ENCODE measurements at regions not wholly inside any gene's neighbourhood (a gene's known extent, or its start where the extent isn't known, plus 50 kb on each side); places are given as distances from the start of the nearest gene placed in this dataset.

DNA sequence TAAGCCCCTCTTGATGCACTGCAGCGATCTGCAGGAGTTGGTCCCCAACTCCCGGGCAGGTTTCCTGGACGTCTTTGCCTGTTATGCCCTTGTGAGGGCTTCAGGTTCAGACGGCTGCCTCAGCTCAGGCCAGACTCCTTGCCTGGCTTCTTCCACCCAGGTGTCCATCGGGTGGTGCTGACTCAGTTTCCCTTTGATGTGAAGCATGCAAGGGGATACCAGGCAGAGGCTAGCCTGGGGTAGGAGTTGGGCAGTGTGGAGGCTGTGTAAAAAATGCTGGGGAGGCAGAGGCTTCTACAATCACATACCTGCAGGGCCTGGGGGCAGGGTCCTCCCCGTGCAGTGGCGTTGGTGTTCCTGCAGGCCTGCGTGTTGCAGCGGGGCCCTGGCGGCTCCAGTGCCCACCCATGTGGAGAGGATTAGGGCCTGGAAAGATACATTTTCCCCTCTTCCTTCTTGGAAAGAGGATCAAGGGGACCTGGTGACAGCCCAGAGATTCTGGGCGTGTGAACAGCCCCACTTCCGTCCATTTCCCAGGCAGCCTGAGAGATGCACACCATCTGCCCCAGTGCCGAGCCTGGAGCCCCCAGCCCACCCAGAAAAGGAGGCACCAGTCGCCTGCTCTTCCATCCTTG lies 338.3 kb downstream of the DYSF start:
- no peak for DNase-seq (ENCODE audit: low read depth in 2 of 2)

DNA sequence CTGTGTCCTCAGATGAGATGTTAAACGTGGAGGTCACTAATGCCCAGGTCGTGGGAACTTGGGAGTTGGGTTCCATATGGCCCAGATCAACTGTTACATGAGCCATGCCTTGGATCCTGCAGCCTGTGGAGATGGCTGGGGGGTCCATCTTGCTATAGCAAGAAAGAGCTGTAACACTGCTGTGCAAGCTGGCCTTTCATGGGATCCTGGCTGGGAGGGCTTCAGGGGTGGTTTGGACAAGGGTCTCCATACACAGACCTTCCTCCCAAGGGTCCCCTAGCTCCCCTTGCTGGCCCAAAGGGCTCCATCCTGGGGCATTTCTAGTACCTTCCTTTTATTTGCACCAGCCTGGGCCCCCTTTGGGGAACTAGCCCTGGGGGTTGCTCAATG lies 337.7 kb downstream of the DYSF start:
- no peak for DNase-seq (ENCODE audit: low read depth in 2 of 2)

DNA sequence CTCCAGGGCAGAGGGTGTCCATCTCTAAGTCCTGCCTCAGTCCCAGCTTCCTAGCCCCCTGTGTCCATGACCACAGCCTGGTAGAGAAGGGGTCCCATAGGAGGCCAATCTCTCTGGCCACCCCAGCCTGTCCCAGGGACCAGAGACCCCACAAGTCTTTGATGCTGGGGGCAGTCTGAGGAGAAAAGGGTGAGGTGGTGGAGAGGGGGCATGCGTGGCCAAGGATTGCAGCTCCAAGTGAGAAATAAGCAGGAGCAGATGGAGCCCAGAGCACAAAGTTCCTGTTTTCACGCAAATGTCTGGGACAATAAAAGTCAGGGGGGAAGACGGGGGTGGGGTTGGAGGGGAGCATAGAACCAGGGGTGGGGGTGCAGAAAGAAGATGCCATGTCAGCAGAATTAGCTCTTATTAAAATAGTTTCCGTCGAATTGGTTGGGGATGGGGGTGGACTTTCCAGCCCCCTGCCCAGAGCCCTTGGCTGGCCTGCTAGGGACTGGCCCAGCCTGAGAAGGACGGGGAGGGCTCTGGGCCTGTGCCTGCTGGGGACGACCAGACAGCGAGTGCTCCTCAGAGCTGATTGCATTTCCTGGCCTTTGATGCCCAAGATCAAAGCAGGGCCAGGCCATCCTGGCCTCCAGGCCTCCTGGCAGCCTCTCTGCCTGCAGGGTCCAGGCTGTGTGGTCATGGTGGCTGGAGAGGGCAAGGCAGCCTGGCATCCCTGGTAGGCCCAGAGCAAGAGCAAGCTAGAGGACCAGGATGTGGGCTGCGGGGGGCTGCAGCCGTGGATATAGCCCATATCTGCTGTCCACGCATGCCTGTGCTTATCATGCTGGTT lies 337.1 kb downstream of the DYSF start:
- DNase-seq (ENCODE audit: low read depth in 2 of 2), result no peak

- no peak for DNase-seq (ENCODE audit: low read depth in 2 of 2)
Observed at GRCh38 chr2:71789556-71790204, 336.3 kb downstream of the DYSF start.

DNA sequence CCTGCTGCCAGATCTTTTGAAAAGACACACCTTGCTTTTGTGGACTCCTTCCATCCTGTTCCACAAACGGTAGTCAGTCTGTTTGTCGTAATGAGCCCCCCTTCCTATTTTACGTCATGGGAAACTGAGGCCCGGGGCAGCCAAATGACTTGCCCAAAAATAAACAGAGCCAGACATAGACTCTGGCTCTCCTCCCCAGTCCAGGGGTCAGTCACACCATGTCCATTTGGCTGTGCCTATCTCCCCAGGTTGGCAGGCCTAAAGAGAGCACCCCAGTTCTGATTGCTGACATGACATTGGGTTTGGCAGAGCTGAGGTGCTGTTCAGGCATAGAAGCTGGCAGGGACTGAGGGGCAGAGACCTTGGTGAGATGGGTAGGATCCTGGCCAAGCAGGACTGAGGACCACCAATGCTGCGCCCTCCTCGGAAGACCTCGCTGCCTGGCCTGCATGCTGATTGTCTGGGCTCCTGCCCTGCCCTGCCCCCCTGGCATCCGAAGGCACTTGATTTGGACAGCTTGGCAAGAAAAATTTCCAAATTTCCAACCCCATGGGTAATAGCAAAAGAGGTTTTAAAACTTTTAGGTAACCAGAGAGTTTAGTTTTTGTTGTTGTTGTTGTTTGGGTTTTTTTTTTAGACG lies 335.4 kb downstream of the DYSF start:
- DNase-seq (ENCODE audit: low read depth in 2 of 2), result no peak

DNA sequence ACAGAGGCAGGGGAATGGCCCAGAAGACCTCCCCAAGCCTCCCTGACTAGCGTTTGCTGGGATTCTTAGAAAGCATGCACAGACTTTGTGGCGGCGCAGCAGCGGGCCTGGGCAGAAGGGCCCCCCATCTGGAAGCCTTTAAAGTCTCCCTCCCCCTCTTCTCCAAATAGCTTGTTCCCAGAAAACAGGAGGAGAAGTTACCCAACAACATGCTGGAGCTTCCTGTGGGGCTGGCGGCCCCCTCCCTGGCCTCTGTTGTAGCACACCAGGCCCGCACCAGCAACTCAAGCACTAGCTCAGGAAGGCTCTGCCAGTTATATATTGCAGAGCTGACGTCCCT lies 334.8 kb downstream of the DYSF start:
- DNase-seq (ENCODE audit: low read depth in 2 of 2), result no peak

DNA sequence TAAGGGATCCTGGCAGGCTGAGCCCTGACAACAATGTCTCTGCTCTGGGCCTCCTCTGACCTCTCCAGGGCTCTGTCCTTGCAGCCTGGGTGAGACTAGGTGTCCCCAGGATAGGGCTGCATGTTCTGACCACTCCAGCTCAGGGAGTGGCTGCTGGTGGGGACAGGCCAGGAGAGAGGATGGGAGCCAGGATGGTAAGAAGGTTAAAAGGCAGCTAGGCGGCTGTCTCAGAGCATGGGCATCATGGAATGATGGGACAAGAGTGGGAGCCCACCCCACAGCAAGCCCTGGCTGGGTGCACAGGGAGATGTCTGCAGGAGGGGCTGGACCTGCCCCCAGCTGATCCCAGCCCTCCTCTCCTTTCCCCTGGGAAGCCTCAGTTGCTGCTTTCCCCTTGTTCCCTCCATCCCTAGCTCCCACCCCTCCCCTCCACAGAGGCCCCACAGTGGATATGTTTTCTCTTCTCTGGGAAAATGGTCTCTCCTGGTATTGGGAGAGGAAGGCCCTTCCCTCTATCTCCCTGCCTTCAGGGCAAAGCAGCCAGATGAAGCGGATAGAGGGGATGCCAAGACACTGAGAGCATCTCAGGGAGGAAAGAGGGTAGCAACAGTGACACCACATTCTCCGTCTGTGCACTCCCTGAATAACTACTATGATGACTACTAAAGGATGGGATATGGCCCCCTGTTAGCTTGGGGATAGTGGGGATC lies 334.3 kb downstream of the DYSF start:
- no peak for DNase-seq (ENCODE audit: low read depth in 2 of 2)

DNA sequence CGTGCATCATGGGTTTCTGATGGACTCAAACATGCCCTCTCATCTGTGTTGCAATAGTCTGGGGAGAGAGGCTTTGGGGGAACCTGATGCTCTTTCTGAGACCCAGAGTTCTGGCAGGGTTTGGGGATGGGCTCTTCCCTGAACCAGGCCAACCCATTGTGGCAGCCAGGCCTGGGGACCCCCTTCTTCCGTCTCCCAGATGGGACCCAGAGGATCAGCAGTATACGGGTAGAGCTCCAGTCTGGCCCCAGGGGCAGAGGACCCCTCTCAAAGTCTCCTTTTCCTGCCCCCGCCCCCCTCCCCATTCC lies 333.7 kb downstream of the DYSF start:
- DNase-seq (ENCODE audit: low read depth in 2 of 2), result no peak

- no peak for DNase-seq (ENCODE audit: low read depth in 2 of 2)
Observed at GRCh38 chr2:71786291-71787107, 333.1 kb downstream of the DYSF start.

GRCh38 chr2:71785516-71785981 lies 332.2 kb downstream of the DYSF start:
- no peak for DNase-seq (ENCODE audit: low read depth in 2 of 2)

DNA sequence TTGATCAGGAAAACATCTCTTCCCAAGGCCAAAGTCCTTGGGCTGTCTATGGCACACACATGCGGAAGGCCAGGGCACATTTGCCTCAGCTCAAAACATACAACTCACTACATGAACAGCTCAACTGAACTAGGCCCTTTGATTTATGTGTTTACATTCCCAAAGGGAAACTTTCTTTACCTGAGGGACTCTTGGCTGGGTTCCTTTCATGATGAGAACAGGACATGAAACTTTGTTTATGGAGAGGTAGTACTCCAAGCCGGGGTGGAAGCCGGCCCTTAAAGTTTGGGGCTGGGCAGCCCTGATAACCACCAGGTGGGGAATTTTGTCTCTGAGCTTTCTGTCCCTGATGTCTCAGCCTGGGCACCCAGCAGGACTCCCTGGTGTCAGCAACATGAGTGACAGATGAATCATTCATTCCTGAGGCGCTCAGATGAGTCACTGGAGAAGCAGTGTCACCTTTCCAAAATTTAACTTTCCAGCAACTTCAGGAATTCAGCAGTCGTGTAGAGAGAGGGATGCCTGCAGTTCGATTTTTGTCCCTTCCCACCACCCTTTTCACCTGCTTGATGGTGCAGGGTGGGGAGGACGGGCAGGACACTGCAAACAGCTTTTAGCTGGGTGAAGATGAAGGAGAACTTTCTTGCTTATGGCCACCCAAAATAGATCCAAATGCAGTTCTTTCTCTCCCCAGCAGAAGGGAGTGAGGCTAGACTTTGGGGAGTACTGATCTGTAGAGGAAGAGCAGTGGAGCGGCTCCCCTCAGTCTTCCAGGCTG lies 331.6 kb downstream of the DYSF start:
- DNase-seq (ENCODE audit: low read depth in 2 of 2), result no peak

- no peak for DNase-seq (ENCODE audit: low read depth in 2 of 2)
Observed at GRCh38 chr2:71783815-71784214, 330.5 kb downstream of the DYSF start.

DNA sequence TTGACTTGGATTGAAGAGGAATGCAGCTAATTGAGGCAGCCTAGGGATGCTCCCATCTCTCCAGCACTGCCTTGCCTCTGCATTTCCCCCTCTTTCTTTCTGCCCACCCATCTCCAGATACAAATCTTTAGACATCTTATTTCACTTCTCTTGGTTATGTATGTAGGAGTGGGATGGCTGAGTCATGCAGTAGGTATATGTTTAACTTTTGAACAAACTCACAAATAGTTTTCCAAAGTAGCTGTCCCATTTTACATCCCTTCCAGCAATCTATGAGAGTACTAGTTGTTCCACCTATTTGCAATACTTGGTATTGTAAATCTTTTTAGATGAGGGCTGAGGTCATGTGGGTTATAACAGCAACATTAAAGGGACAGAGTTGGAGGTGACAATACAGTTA lies 329.9 kb downstream of the DYSF start:
- no peak for DNase-seq (ENCODE audit: low read depth in 2 of 2)

DNA sequence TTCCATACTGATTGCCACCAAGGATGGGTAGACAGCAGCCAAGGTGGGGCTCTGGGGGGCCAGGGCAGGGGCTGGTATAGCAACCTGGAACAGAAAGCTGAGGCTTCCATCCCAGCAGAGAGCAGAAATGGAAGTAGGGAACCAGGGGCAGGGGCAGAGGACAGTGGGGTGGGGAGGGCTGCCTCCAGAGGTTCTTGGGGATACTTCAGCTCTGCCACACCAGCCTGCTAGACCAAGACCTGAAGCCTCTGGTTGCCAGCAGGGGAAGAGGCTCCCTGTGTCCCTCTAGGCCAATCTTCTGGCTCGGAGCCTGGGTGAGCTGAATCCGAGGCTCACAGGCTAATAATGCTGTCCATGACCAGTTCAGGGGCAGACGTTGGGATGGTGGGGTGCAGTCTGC lies 329.0 kb downstream of the DYSF start:
- no peak for DNase-seq (ENCODE audit: low read depth in 2 of 2)

DNA sequence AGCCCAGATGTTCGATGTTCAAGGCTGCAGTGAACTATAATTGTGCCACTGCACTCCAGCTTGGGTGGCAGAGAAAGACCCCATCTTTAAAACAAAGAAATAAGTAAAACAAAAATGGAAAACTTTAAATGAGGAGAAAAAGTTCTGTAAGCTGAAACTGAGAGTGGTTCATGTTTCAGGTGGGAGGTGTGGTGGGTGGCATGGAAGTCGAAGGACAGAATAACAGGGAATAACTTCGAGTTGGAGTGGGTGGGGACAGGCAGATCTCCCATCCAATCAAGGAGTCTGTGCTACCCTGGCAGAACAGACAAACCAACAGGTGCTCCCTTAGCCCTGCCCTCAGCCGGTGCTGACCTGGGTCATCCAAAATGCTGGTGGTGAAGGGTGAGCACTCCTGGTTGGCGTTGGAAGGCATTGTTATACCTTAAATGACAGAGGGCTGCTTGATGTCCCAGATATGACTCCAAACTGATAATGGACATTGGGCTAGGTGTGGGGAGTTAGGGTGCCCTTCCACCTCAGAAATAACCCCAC lies 328.4 kb downstream of the DYSF start:
- DNase-seq (ENCODE audit: low read depth in 2 of 2), result no peak

DNA sequence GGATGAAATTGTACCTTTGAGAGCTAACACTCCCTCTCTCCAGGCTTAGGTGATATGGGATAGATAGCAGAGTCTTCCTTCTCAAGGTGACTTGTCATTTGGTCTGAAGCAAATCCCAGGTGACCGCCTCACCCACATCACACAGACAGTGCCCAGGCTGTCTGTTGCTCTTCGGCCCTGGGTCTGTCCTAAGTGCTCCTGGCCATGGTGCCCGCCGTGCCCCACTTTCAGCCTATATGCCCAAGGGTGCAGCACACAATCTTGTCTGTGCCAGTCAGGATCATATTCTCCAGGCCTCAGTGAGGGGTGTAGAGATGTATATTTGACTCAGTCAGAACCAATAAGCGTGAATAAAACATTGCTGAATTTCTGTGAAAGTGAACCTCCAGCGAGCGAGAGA lies 326.8 kb downstream of the DYSF start:
- DNase-seq (ENCODE audit: low read depth in 2 of 2), result no peak

DNA sequence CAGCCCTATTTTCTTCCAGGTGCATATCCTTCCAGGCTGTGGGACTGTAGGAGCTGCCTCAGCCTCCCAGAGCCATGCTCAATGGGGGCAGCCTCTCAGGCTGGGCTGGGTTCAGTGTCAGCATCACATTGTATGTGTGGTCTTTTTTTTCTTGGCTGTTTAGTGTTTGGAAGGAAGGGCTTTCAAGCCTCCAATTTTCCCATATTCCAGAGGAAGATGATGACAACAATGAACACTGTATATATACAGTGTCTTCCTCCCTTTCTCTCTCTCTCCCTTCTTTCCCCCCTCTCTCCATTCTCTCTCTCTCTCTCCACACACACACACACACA lies 326.4 kb downstream of the DYSF start:
- no peak for DNase-seq (ENCODE audit: low read depth in 2 of 2)

DNA sequence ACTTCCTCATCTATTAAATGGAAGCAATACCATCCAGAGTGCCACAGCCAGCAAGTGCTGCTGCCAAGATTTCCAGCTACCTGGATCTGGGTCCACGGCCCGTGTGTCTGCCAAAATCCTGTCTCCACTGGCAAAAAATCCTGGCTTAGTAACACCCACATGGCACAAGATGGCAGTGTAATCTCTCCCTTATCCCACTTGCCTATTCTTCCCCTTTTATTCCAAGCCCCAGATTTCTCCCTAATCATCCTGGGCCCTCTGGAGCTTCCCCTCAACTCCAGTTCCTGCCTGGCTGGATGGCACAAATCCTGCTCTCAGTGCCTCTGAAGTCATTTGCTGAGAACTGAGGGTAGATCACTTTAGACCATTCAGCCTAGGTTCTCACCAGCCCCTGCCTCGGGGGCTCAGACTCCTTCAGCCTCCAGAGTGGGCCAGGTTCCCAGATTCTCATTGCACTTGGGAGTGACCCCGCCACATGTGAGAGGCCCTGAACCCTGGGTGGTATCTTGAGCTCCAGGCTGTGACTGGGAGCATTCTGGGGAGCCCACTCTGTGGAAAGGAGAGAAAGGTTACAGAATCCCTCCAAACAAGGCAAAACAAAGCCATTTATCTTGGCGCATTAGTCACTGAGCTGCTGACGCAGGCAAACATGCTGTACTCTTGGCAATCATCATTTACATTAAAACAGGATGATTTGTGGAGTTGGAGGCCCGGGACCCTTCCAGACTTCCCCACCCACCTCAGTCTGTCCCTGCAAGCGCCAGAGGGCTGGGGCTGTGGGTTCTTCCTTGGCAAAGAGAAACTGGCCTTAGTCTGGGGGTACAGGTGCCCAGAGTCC lies 325.8 kb downstream of the DYSF start:
- no peak for DNase-seq (ENCODE audit: low read depth in 2 of 2)

- no peak for DNase-seq (ENCODE audit: low read depth in 2 of 2)
Observed at GRCh38 chr2:71778514-71778913, 325.2 kb downstream of the DYSF start.
